Inferior parietal cortex (tissue), 1 donor: ENCODE measurements at regions not wholly inside any gene's neighbourhood (a gene's known extent, or its start where the extent isn't known, plus 50 kb on each side); places are given as distances from the start of the nearest gene placed in this dataset.

Experiments
- DNase-seq: peaks from one replicate; pipeline ENCODE4 v3.0.0-alpha.2; 2016; ENCODE audit errors: extremely low spot score

DNA sequence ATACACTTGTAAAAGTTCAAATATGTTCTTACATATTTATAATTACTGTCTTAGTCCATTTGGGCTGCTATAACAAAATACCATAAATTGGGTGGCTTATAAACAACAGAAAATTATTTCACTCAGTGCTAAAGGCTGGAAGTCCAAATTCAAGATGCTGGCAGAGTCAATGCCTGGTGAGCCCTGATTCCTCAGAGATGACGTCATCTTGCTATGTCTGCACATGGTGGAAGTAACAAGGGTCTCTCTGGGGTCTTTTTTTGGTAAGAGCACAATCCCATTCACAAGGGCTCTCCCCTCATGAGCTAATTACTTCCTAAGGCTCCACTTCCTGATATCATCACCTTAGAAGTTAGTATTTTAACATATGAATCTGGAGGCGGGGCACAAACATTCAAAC, 108.0 kb upstream of the DUSP10 start:
- no peak for DNase-seq

DNA sequence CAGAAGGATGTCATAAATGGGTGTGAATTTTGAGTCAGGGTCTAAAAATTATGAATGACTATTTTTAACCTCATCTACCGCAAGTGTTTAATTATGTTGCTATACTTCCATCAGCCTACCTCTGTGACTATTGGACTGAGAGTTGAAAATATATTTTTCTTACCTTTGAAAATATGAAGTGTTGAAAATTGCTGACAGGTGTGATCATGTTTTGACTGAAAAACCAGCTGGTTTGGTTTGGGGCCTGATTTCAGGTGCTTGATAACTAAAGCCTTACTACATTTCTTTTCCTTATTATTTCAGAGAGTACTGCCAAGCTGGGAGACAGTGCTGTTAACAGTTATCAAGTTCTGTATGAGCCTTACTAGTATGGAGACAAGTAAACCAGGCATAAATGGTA, 107.2 kb upstream of the DUSP10 start:
- no peak for DNase-seq

DNA sequence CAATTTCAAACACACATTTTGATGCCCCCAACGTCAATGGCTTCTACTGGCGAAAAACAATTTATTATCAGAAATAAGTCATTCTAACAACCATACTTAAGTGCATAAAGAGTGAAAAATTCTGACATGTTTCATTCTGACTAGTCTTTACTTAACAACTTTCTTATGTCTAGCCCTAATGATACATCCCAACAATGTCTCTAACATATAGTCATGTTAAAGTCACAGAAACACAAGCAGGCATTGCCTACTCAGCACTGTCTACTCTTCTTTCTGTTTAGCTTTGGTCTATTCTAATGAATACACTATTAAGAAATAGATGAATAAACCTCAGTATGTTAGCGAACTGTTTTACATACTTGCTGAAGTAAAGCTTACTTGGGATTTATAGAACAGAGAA, 105.8 kb upstream of the DUSP10 start:
- no peak for DNase-seq

DNA sequence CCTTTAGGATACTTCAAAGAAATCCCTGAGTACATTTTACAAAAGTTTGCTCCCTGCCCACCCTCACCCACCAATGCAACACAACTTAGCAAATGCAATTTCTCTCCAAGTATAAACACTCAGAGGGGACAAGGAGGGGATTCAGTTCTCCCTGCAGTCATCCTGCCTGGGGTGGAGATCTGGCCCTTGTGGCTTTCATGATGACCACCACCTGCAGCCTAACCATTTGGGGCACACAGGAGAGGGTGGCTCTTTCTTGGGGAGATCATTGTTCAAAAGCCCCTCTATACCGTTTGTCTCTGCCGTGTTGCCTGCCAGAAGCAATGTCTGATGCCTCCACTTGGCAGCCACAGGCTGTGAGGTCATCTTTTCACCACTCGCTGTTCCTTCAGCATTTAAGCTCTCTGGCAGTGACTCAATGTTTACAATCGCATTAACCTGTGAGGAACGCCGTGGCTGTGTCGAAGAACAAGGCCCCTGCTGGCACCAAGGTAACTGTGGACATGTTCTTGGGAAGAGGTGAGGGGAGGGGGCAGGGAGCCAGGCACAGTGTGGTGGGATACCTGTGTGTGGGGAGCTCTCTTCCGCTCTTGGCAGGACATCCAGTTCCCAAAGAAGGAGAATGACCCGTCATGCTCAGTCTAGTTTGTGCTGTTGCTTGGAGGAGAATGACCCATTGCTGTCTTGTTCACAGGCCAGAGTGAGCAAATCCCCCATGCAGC, 103.9 kb upstream of the DUSP10 start:
- no peak for DNase-seq

DNA sequence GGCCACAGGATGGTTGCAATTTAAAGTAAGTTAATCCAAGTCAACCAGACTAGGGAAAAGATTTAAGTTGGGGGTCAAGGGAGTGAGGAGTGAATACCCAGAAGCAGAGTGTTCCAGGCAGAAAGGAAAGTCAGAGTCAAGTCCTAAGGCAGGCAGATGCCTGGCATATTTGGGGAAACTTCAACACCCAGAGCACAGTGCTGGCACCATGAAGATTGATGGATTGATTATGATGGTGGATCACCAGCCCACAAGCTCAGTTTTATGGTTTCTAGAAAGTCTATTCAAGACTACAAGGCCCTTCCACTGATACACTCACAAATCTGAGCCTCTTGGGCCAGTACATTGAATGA, 100.1 kb upstream of the DUSP10 start:
- DNase-seq = no peak

DNA sequence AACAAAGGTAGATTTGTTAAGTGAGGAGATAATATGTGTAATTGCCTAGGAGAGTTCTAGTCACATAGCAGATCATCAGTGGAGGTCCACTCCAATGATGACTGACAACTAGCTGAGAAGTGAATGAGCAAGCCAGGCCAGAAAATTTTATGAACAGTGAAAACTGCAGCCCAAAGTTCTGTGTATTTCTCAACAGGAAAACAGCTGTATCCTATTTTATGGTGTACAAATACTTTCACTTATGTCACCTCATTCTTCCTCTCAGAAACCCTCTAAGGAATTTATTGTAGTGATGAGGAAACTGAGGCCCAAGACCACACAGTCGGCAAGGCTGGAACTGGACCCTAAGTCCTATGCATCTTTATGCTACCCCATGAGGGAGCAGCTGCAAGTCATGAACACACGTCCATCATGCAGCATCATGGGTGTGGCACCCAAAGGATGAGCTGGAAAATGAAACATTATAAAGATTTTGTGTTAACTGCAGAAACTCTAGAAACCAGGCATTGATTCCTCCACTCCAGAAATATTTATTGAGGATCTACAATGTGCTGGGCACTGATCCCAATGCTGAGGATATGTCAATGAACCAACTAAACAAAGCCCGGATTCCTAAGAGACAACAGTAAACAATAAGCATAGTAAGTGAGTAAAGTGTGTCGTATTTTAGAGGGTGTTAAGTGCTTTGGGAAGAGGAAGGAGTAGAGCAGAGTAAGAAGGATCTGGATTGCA, 99.5 kb upstream of the DUSP10 start:
- no peak for DNase-seq

DNA sequence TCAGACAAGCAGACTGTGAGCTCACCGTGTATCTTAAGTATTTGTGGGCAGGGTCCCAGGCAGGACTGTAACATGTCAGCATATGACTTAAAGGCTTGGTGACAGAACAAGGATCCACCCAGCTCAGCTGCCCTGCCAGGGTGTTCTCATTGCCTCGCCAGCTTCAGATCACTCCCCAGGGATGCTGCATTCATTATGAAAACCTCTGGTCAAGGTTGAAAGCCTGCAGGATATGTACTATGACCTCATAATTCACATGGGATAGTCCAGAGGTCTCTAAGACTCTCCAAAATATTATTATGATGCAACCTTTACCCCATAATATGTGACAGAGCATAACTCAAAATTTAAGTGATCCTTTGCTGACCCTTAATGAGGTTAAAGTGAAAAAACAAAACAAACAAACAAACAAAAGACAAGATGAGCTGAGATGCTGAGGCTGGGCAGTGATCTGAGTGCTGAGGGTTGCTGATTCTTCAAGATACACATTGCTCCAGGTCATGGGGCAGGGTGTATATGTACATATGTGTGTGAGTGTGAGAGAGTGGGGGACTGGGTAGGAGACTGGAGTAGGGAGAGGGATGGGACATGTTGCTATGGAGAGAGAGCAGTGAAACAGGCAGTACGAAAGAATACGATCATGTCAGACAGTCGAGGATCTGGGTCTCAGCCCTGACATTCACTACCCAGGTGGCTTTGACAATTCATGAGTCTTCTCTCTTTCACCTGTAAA, 98.8 kb upstream of the DUSP10 start:
- no peak for DNase-seq

DNA sequence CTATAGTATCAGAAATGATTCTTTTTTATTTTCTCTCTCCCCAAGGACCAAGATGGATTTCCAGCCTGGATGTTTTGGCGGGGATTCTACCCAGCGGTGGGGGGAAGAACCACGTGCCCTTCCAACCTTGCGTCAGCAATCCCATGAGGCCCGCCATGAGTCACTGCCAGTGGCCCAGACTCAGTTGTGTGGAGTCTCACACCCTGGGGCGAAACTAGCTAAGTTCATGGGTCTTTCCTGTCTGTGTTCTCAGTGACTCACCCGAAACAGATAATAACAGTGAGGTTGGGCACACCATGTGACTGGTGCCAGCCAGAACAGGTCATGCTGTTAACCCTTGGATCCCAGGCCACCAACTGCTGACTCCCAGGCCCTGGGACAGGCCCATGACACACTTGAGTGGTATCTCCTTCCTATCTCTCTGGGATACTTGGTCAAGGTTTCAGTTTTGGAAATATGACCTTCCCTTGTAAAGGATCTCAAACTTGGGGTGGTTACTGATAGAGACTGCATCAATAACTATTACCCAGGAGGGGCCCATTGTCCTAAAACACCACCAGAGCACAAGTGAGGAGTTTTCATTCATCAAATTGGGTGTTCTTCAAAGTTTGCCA, 98.0 kb upstream of the DUSP10 start:
- no peak for DNase-seq

DNA sequence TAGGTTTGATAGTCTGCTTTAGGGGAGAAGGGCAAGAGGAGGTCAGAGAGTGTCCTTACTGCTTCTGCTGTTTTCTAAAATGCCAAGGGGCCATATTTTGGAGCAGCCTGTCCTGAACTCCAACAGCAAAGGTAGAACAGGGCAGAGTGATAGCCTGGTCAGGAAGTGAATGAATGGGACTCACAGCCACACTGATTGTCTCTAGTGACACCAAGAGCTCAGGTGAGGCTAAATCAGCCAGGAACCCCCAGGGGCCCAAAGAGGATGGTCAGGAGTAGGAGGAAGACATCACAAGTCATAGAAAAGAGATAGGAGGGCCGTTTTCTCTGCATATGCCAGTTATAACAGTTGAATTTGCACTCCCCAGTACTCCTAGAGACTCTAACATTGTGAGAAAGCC, 97.4 kb upstream of the DUSP10 start:
- DNase-seq = no peak

DNA sequence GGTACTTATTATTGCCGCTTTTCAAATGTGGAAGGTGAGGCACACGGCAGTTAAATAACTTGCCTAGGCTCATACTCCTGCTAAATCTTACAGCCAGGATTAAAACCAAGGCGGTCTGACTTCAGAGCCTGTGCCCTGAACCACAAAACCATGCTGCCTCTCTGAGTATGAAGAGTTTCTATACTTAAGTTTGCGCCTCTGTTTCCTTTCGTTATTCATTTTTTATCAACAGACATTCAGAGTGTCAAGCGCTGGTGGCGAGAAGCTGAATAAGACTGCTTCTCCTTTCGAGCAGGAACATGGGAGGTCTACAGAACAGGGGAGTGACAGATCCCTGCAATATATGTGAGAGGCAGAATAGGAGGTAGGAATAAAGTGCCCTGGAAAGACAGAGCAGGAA, 96.0 kb upstream of the DUSP10 start:
- DNase-seq = no peak

DNA sequence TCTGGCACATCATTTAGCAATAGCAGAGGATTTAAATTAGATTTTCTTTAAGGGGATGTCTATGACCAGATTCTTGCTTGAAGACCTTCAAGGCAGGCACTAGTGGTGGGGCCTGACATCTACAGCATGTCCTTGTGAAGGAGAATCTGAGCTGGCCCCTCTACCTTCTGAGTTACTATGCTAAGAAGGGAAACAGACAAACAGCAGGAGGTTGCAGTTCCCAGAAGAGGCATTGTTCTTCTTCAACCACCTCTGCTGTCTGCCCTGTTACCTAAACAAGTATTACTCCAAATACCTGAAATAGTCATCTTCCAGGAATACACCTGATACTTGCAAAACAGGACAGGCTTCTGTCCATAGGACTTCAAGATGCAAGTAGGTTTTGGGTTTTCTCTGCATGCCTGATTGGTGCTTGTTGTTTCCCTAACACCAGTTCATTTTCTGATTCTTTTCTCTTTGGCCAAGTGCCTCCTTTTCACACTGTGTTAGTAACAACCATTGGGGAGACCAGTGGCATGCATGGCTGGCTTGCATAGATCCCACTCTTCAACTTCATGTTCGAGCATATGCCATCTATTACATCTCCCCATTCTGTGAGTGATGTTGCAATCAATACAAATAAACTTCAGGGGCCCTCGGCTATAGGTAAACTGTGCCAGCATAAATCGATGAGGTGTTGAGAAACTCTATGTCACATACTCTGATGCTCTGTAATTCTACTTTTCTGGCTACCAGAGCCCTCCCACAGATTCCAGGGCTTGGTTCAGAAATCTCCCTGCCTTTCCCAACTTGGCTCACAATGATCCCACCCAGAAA, 93.0 kb upstream of the DUSP10 start:
- no peak for DNase-seq

DNA sequence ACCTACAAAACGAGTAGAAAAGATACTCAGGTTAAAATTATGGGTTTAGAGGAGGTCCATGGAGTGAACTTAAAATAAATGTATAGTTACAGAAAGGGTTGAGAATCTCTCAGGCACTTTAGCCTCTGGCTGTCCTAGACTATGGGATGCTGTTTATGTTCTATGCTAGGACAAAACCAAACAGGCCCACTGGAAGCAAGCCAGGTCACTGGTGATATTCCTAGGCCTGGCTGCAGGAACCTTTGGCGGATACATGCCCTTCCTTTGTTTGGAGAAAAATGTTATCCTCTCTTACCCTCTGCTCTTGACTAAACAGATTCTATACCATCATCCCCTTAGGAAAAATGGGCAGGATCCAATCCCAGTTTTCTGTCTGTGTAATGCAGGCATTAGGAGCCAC, 90.7 kb upstream of the DUSP10 start:
- no peak for DNase-seq

DNA sequence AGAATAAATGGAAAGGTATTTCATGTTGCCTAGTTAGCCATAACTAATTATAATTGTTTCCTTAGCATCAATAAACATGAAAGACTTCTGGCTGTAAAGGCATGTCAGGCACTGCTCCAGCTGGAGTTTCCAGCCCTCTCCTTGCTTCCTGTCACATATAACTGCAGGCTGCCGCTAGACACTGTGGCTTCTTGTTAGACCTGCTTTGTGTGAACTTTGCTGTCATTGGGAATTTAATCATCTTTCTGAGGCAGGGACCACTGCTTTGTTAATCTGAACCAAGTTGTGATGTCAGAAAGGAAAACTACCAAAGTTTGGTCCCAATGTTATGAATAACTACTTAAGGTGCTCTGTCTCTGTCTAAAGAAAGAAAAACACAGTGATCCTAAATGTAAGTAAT, 90.3 kb upstream of the DUSP10 start:
- DNase-seq = no peak

DNA sequence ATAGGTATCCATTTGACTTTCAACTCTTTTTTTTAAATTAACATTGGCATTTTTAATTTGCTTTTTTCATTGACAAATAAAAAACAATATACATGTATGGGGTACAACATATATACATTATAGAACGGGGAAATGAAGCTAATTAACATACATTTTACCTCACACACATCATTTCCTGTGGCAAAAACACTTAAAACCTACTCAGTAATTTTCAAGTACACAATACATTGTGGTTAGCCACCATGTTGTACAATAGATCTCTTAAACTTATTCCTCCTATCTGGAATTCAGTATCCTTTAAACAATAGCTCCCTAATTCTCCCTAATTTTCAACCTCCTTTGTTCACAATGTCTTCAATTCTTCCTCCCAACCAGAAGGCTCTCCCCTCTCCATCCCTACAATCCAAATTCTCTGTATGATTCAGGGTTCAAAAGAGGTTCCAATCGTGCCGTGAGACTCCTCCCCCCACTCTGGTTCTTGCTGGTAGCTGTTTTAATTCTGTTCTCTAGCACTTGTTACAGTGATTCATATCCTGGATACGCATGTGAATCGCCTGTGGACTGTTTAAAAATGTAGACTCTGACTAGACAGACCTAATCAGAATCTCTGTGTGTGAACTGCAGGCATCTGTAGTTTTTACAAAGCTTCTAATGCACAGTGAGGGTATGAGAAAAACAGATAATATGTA, 87.6 kb upstream of the DUSP10 start:
- DNase-seq = no peak

DNA sequence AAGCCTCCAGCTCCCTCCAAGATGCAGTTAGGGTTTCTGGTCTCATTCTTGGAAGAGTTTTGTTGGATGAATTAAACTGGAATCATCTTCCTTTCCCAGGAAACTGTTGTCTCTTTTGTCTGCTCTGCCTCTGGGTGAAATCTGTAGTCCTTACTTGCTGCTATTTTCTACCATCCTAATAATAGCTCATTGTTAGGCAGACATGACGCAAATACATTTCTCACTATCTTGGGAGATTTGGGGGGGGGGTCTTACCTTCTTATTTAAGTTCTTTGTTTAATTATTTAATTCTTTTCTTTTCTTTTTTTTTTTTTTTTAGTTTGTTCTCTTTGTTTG, 85.4 kb upstream of the DUSP10 start:
- no peak for DNase-seq

DNA sequence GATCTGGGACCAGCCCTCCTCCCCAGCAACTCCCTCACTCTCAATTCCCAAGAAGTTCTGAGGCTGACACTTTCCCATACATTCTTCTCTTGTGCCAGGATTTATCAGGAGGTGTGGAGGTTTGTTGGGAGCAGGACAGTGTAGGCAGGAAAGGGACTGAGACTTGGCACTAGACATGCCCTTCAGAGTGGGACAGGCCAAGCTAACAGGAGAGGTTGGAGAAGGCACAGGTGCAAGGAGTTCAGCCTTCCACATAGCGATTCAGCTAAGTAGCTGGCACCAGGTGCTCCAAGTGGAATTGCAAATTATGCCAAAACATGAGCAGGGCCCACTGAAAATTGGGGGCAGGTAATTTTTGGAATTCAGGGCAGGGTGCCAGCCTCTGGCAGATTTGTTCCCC, 83.0 kb upstream of the DUSP10 start:
- no peak for DNase-seq

DNA sequence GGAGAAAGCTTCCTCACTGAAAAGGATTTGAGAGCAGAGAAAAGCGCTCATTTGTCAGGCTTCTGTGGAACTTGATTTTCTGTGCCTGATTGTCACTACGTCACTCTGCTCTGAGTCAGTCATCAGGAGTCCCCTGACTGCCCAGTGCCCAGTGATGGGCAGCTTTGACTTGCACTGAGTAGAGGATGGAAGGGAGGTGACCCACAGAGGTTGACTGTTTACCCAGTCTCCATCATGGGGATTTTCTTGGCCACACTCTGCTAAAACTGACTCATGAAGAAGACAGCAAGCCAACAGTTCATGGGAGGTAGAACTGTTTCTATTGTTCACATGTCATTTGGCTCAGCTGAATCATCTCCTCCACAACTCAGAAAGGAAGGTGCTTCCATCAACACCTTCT, 82.1 kb upstream of the DUSP10 start:
- DNase-seq = no peak

DNA sequence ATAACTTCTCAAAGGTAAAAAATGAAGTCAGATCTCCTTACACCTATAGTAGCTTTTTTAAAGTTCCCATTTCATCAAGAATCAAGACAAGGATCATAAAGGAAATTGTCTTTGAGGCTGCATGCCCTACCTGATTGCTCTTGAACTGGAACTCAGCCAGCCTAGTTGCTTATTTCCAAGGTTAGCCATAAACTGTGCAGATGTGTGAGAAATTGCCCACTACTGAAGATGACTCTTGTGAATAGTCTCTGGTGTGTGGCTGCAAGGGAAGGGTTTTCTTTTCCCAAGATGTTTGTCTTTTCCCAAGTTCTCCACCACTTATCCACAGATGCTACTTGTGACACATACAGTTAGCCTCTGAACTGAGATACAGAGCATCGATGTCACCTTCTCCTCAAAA, 81.7 kb upstream of the DUSP10 start:
- DNase-seq = no peak

DNA sequence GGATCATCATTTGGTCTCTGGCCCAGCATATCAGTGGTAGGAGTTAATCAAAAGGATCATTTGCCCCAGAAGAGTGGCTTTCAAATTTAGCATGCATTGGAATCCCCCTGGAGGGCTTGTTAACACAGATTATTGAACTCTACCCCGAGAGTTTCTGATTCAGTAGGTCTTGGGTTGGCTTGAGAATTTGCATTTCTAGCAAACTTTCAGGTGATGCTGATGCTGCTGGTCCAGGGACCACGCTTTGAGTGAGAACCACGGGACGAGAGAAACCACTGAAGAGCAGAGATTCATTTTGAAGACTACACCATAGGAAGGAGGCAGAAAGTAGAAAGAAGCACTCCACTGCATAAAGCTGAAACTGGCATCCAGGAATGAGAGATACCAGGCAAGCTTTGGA, 81.3 kb upstream of the DUSP10 start:
- no peak for DNase-seq

DNA sequence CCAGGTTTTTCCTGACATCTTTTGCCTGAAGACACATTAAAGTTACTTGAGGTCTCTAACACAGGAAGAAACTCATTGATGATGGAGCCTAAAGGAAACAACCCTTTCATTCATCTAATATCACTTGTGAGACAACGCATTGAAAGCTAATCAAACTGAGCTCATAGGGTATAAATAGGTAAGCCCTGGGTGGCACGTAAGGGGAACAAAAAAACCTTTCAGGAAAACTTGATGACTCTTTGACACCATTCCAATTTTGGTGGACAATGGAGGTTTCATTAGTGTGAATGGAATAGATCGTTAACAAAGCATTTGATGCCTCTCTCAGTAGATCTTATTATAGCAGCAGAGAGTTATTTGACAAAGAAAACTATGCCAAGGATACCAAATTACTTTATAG, 80.7 kb upstream of the DUSP10 start:
- DNase-seq = no peak

DNA sequence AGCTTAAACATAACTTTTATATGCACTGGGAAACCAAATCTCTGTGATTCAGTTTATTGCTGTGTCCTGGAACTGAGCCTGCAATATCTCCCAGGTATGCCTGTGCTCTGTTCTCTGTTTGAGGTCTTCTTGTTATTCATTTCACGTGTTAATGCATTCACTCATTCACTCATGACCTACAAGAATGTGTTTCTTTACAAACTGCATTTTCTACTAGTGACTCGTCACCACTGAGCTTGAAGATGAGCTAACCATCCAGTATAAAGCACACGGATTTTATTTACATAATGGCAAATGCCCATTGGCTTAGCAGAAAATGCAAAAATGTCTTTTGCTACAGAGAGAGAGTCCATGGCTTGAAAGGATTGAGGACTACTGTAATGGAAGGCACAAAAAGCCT, 75.0 kb upstream of the DUSP10 start:
- no peak for DNase-seq
